Smooth muscle cell (in vitro differentiated cells): ENCODE measurements at regions not wholly inside any gene's neighbourhood (a gene's known extent, or its start where the extent isn't known, plus 50 kb on each side); places are given as distances from the start of the nearest gene placed in this dataset.

ENCODE experiments used
- DNase-seq: peaks from one replicate; lab custom pipeline; 2025; ENCODE audit not compliant: unreplicated experiment; lab: John Stamatoyannopoulos, UW
- H2AFZ ChIP-seq: fragments of 200-600 bp; sonication (generic); 2 replicates; pipeline ENCODE4 v1.6.0; 2016; ENCODE audit warnings: antibody characterized with exemption, low read depth, mild to moderate bottlenecking
- H3F3A ChIP-seq: fragments of 200-600 bp; sonication (generic); 2 replicates; pipeline ENCODE4 v1.6.0; 2017; ENCODE audit warnings: antibody characterized with exemption, low read depth
- H3K27ac ChIP-seq: fragments of 200-600 bp; sonication (generic); 2 replicates; pipeline ENCODE4 v1.5.1; 2016; ENCODE audit warnings: low read depth, mild to moderate bottlenecking
- H3K27me3 ChIP-seq: fragments of 200-600 bp; sonication (generic); 2 replicates; pipeline ENCODE4 v1.6.1; 2016; ENCODE audit warnings: low read depth, mild to moderate bottlenecking
- H3K36me3 ChIP-seq: fragments of 200-600 bp; sonication (generic); 2 replicates; pipeline ENCODE4 v1.5.1; 2016; ENCODE audit warnings: low read depth
- H3K4me1 ChIP-seq: fragments of 200-600 bp; sonication (generic); 2 replicates; pipeline ENCODE4 v1.5.1; 2016; ENCODE audit warnings: low read depth
- H3K4me2 ChIP-seq: fragments of 200-600 bp; sonication (generic); 2 replicates; pipeline ENCODE4 v1.6.0; 2016; ENCODE audit warnings: mild to moderate bottlenecking
- H3K4me3 ChIP-seq: fragments of 200-600 bp; sonication (generic); 2 replicates; pipeline ENCODE4 v1.5.1; 2016; ENCODE audit warnings: mild to moderate bottlenecking
- H3K79me2 ChIP-seq: fragments of 200-600 bp; sonication (generic); 2 replicates; pipeline ENCODE4 v1.6.0; 2016; ENCODE audit warnings: low read depth, mild to moderate bottlenecking
- H3K9ac ChIP-seq: fragments of 200-600 bp; sonication (generic); 2 replicates; pipeline ENCODE4 v1.6.0; 2016; ENCODE audit warnings: low read depth
- H3K9me3 ChIP-seq: fragments of 200-600 bp; sonication (generic); replicated peaks from 2 replicates; pipeline ENCODE4 v1.5.1; 2016; ENCODE audit warnings: low read depth
- H4K20me1 ChIP-seq: fragments of 200-600 bp; sonication (generic); 2 replicates; pipeline ENCODE4 v1.6.0; 2016; ENCODE audit warnings: low read depth
- WGBS: methylation state at CpG from one replicate; pipeline ENCODE4 v1.1.7; 2016; ENCODE audit warnings: low lambda C conversion rate; 5-methylcytosine and 5-hydroxymethylcytosine counted together
- TF ChIP-seq, protein P1 (sequence below): fragments of 200-600 bp; sonication (generic); IDR thresholded peaks from 2 replicates; pipeline ENCODE4 v1.5.1; 2017; ENCODE audit warnings: borderline replicate concordance, mild to moderate bottlenecking, antibody characterized with exemption; ENCODE audit not compliant: insufficient read depth, poor library complexity, severe bottlenecking

DNA sequence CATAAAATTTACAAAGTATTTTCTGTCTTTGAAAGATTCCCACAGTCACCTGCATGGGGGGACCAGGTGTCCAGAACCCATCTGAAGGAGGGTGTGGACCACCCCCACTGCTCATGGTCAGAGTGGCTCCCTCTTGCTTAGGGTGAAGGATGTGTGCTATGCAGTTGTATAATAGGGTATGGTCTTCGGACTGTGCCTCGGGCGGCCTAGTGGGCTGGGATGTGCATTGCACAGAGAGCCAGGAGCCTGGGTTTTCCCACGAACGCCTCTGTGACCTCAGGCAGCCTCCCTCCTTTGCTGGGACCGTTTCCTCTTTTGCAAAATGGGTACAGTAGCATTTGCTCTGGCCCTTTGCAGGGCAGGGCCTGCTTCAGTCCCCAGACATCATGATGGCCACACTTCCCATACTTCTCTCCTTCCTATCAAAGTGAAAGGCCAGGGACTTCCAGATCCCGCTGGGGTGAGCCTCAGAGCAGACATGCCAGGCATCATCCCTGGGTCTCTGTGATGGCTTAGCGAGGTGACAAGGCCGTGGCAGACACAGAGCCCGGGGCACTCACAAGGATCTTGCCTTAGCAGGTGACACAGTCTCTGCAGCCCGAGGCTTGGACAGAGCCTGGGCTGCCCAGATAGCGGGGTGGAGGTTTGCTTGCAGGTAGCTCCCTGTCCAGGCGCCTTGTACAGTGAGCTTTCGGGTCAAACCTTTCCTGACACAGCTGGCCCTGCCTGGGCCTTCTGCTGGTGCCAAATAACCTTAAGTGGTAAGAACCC is 59.4 kb upstream of the ZNF536 start:
- H3K36me3 ChIP-seq, result no peaks in the 10 kb centered on the region
- no peaks in the 10 kb centered on the region for H4K20me1 ChIP-seq
- H3K9ac ChIP-seq, result no peak overlapping the region
- 83% methylated on average over 14 of the region's 14 CpGs for WGBS
- H3K9me3 ChIP-seq, result no peaks in the 10 kb centered on the region
- peaks cover 7% of the 10 kb centered on the region for H3K27me3 ChIP-seq
- H3K4me1 ChIP-seq, result no peaks in the 10 kb centered on the region
- DNase-seq, result no peak
- no peak overlapping the region for H2AFZ ChIP-seq
- H3K4me3 ChIP-seq, result no peak overlapping the region
- H3K4me2 ChIP-seq, result no peak overlapping the region
- TF ChIP-seq, protein P1, sequence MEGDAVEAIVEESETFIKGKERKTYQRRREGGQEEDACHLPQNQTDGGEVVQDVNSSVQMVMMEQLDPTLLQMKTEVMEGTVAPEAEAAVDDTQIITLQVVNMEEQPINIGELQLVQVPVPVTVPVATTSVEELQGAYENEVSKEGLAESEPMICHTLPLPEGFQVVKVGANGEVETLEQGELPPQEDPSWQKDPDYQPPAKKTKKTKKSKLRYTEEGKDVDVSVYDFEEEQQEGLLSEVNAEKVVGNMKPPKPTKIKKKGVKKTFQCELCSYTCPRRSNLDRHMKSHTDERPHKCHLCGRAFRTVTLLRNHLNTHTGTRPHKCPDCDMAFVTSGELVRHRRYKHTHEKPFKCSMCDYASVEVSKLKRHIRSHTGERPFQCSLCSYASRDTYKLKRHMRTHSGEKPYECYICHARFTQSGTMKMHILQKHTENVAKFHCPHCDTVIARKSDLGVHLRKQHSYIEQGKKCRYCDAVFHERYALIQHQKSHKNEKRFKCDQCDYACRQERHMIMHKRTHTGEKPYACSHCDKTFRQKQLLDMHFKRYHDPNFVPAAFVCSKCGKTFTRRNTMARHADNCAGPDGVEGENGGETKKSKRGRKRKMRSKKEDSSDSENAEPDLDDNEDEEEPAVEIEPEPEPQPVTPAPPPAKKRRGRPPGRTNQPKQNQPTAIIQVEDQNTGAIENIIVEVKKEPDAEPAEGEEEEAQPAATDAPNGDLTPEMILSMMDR, result no peak
- H3F3A ChIP-seq, result no peaks in the 10 kb centered on the region
- H3K79me2 ChIP-seq, result no peaks in the 10 kb centered on the region
- H3K27ac ChIP-seq, result no peak overlapping the region

DNA sequence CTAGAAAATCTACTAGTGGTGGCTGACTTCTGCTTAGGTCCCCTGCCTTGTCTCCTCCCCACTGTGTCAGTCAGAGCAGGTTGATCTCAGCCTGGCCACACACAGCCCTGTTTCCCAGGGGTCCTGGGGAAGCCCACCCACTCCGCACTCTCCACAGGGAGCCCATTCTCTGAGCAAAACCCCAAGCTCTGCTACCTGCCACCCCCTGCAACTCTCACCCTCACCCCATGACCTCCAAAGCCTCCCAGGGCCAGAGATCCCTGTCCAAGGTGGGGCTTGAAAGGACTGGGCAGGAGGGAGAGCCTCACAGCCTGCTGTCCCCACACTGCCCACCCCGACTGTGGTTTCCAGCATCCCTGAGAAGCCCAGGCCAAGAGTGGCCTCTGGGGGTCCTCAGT is 58.8 kb upstream of the ZNF536 start:
- H4K20me1 ChIP-seq, result no peaks in the 10 kb centered on the region
- H3K79me2 ChIP-seq, result no peaks in the 10 kb centered on the region
- no peaks in the 10 kb centered on the region for H3F3A ChIP-seq
- peaks cover 7% of the 10 kb centered on the region for H3K27me3 ChIP-seq
- TF ChIP-seq, protein P1, result no peak
- H3K4me1 ChIP-seq, result no peaks in the 10 kb centered on the region
- no peaks in the 10 kb centered on the region for H3K9me3 ChIP-seq
- H3K27ac ChIP-seq, result no peak overlapping the region
- H2AFZ ChIP-seq, result no peak overlapping the region
- no peak for DNase-seq
- WGBS, result 98% methylated on average over 2 of the region's 2 CpGs
- no peak overlapping the region for H3K4me3 ChIP-seq
- no peak overlapping the region for H3K9ac ChIP-seq
- no peak overlapping the region for H3K4me2 ChIP-seq
- no peaks in the 10 kb centered on the region for H3K36me3 ChIP-seq

DNA sequence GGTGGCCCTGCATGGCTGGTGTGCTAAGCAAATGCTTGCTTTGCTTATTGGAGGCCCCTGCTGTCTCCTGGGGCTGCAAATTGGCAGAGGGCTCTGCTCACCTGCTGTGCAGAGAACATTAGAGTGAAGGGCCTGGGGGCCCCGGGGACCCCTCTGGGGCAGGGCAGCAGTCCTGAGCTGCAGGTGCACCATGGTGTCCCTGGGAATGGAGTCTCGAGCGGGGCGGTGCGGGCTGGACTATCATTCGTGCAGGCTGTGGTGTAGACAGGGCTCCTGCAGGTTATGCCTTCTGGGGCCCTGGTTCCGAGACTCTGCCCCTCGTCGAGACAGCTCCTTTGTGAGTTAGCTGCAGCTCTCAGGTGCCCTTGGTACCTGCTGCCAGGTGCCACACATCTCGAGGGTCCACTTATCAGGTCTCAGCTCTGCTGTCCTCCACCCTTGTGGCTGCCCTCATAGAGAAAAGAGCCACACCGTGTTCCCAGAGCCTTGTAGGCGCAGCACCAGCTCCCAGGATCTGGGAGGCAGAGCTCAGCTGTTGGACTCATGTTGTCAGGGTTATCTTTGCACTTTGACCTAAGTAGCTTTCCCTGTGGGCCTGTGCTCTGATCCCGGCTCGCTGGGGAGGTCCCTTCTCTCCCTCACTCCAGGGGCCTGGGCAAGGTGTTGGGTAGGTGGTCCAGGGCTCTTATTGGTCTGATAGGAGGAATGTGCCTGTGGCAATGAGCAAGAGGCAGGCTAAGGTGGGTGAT is 58.0 kb upstream of the ZNF536 start:
- Histone ChIP-seq H3K27ac (no peak overlapping the region), H3K4me1 (no peaks in the 10 kb centered on the region), H3K9ac (no peak overlapping the region), H3K9me3 (no peaks in the 10 kb centered on the region), H3F3A (no peaks in the 10 kb centered on the region), H3K4me2 (no peak overlapping the region), H3K36me3 (no peaks in the 10 kb centered on the region), H3K27me3 (peaks cover 7% of the 10 kb centered on the region), H3K79me2 (no peaks in the 10 kb centered on the region), H3K4me3 (no peak overlapping the region), H4K20me1 (no peaks in the 10 kb centered on the region), H2AFZ (no peak overlapping the region)
- 91% methylated on average over 14 of the region's 14 CpGs for WGBS
- TF ChIP-seq, protein P1, result no peak
- no peak for DNase-seq

DNA sequence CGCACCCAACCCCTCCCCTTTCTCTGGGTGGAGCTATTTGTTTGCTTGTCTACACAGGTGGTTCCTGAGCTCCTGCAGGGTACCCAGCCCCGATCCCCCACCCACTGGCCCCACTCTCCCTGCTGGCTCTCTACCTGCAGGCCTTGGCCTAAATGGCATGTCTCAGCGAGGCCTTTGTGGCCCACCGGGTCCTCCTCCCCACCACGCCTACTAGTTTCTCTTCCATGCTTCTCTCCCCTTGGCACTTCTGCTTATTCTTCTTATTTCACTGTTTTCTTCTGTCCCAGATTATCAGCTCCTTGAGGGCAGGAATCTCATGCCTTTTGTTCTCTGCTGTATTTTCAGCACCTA is 57.4 kb upstream of the ZNF536 start:
- no peak overlapping the region for H3K9ac ChIP-seq
- no peak overlapping the region for H2AFZ ChIP-seq
- H3K27ac ChIP-seq, result no peak overlapping the region
- no peaks in the 10 kb centered on the region for H3K9me3 ChIP-seq
- WGBS, result 92% methylated on average over 4 of the region's 5 CpGs
- H3K4me1 ChIP-seq, result no peaks in the 10 kb centered on the region
- H3K4me2 ChIP-seq, result no peak overlapping the region
- no peaks in the 10 kb centered on the region for H3F3A ChIP-seq
- TF ChIP-seq, protein P1, result no peak
- peaks cover 7% of the 10 kb centered on the region for H3K27me3 ChIP-seq
- no peaks in the 10 kb centered on the region for H3K36me3 ChIP-seq
- no peaks in the 10 kb centered on the region for H3K79me2 ChIP-seq
- no peak for DNase-seq
- H3K4me3 ChIP-seq, result no peak overlapping the region
- H4K20me1 ChIP-seq, result no peaks in the 10 kb centered on the region
